NCI-H460 (cell line): ENCODE measurements at regions not wholly inside any gene's neighbourhood (a gene's known extent, or its start where the extent isn't known, plus 50 kb on each side); places are given as distances from the start of the nearest gene placed in this dataset.

Source experiments
- DNase-seq: peaks from one replicate; pipeline ENCODE4 v3.0.0-alpha.2; 2016; ENCODE audit warnings: low read depth; ENCODE audit errors: extremely low read depth

DNA sequence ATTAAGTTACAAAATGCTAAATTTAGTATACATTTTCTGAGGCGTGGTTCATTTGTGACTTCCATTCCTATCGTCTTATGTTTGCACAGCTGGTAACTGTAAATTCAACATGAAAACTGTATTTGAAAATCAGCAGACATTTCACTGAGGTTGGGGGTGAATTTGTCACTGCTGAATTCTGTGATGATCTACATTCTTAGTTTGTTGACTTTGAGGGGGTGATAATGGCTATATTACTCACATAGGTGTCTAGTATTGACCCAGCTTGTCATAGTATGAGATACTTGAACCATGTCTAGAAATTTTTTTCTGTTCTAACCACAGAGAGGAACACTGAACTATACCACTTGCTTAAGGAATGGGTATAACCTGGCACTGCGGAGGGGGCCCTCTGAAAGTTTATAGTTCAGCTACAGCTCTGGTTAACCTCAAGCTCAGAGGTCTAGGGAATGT lies 313.3 kb downstream of the PIK3R1 start:
- DNase-seq: no peak

DNA sequence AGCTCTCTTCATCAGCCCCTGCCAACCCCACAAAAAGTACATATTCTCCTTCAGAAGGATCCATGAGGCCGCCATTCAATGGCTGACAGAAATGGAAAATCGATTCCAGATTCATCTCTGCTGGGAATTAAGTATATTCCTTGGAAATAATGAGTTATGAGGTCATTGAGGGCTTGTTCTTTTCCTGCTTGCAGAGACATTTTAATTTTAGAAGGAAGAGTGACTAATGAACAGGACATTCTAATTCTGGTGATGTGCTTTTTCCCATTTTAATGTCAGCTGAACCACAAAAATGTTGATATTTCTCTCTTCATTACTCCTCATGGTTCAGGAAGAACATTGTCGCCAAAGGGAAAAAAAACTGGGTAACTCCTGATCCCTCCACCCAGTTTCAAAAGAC lies 314.0 kb downstream of the PIK3R1 start:
- DNase-seq: no peak

- DNase-seq: no peak
Observed at GRCh38 chr5:68531970-68532369, 316.4 kb downstream of the PIK3R1 start.

DNA sequence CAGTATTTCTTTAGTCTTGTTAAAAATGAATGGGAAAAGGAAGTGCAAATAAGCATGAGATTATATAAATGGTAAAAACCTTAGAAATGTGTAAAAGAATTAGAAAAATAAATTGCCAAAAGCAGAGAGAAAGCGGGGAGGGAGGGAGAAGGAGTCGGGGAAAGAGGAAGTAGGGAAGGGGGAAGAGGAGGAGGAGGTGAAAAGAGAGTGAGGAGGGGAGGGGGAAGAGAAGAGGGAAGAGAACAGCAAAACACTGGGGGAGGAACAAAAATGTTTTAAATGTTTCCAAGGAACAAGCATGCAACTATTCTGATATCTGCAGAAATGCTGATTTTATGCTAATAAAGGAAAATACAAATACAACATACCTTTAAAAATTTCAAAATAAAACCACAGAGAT lies 317.5 kb downstream of the PIK3R1 start:
- no peak for DNase-seq

DNA sequence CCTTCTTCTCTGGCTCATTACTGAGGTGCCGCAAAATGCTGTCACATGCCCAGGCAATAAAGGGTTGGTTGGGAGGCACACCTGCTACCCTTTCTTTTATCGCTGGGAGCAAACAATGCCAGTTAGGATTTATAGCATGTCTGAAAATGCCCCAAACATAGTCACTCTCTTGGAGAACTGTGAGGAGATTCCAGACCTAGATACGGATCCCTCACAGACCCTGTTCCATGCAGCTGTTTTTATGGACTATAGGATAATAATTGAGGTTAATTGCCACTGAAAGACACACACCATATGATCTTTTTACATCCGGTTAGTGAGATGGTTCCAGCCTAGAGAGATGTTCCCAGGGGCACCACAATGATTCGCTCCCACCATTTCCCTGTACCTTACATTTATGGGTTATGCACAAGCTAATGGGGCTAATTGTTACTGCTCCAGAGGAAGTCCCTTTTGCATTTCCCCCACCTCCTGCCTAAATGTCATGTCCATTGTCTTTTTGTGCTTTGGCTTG lies 318.1 kb downstream of the PIK3R1 start:
- no peak for DNase-seq

GRCh38 chr5:68534131-68534940 lies 318.8 kb downstream of the PIK3R1 start:
- no peak for DNase-seq

- DNase-seq: no peak
Observed at GRCh38 chr5:68534956-68535520, 319.5 kb downstream of the PIK3R1 start.

- no peak for DNase-seq
Observed at GRCh38 chr5:68538814-68539420, 323.4 kb downstream of the PIK3R1 start.

DNA sequence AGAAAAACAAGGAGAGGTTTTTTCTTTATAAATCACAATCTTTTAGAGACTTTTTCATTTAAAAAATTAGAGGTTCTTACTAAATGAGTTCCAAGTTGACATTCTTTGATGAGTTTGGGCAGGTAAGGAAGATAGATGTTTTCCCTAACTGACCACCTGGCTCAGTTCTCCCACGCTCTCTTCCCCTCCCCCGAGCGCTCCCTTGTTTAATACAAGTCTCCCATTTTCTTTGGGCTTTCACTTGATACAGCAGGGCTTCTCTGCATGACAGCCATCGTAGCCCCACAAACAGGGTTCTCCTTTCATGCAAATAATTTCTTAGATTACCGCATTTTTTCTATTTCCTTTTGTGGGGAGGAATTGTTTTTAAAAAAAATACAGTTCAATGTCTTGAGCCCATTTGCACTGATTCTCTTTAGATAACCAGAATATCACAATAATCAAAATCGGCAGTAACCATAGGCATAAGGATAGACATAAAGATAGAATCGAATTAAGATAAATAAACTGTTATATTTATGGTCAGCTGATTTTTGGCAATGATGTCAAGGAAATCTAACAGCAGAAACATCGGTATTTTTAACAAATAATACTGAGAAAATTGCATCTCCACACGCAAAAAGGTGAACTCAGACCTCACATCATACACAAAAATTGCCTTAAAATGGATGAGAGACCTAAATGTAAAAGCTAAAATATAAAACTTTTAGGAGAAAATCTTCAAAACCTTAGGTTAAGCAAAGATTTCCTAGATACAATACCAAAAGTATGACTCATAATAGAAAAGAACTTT lies 325.4 kb downstream of the PIK3R1 start:
- DNase-seq: no peak

- DNase-seq: no peak
Observed at GRCh38 chr5:68542207-68542606, 326.7 kb downstream of the PIK3R1 start.

DNA sequence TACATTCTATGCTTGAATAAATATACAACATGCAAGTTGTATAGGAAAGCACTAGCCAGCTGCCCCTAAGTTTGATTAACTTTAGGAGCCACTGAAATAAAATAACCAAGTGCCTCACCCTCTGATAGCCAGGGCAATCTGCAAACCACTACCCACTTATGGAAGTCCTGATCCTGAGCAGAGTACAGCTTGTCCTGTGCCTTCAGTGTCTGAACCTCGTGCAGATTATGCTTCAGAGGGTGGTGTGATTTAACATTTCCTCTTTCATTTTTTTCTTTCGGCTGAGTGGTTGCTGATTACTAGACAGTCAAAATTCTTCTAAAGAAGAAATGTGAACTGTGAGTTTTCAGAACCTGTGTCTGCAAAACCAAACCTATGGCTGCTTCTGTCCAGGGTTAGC lies 327.7 kb downstream of the PIK3R1 start:
- no peak for DNase-seq

- no peak for DNase-seq
Observed at GRCh38 chr5:68544091-68544647, 328.6 kb downstream of the PIK3R1 start.

GRCh38 chr5:68544648-68545552 lies 329.3 kb downstream of the PIK3R1 start:
- DNase-seq: no peak

DNA sequence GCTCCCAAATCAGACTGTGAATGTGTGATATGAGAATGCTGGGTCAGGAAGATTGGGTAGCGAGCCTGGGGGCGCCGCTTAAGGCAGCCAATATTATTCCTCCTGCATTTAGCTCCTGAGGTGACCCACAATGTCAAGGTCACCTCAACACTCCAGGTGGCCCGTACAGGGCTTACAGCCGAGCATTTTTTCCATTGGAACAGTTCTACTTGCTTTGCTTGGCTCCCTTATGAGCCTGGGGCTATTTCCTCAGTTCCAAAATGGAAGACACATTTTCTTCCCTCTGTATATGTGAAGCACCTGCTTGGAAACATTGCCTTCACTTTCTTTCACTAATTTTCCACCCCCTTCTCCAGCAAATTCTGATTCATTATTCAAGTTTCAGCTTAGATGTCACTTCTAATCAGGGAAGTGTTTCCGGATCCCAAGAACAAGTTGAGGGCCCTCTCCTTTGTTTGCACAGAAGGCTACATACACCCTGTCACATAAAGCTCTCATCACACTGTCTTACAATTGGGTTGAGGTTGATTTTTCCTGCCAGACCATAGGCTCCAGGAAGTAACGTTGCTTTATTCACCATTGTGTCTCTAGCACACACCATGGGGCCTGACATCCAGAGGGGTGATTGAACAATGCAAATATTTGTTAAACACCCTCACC lies 330.2 kb downstream of the PIK3R1 start:
- DNase-seq: no peak

- no peak for DNase-seq
Observed at GRCh38 chr5:68547056-68547455, 331.5 kb downstream of the PIK3R1 start.

- no peak for DNase-seq
Observed at GRCh38 chr5:68547622-68548021, 332.1 kb downstream of the PIK3R1 start.

DNA sequence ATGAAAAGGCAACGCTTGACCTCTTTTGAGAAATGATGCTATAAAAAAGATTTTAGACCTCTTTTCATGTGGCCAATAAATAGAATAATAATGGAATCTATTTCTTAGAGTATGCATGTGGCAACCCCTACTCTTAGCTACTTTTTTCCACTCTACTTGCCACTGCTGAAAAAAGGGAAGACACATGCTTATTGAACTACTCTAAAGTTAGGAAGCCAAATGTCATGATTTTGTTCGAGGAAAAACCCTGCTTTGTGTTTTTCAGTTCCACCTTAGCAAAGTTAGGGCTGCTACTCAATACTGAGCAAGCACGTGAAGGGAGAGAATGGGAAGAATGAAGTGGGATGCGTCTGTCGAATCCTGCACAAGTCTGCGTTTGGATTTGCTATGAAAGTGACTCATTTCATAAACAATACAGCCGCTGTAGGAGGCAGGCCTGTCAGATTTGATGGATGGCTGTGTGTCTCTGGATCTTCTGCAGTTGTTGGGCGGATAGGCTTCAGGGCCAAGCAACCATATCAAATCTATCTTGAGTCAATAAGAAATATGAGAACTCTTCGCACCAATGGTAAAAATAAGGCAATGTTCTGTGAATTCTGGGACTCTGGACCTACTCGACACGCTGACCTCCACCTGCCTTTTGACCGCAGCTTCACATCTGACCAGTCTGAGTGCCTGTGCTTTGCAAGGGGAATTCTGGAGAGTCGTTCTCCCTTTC lies 333.6 kb downstream of the PIK3R1 start:
- peak; percentile 75 for DNase-seq

DNA sequence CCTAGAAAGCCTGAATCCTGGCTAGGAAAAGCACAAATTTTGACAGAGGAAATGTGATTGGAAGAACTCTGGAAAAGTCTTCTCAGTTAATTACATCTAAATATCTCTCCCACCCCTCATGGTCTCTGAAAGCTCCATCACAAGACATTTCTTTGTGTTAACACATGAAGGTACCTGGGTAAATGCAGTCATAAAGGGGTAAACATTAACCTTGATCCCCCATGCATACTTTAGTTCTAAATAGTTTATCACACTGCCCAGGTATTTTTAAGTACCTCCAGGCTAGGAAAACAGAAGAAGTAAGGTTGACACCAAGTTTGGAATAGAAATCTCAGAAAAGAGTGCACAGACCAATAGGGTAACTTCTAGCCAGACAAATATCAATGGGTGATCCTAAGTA lies 334.5 kb downstream of the PIK3R1 start:
- no peak for DNase-seq
